Motor neuron (in vitro differentiated cells): ENCODE measurements at regions not wholly inside any gene's neighbourhood (a gene's known extent, or its start where the extent isn't known, plus 50 kb on each side); places are given as distances from the start of the nearest gene placed in this dataset.

Experiments
- ATAC-seq, 8 experiments: fragments of 200-7000 bp; cut with Tn5 transposase; replicated peaks in 6 of 8; 2 replicates each; pipeline ENCODE4 v1.8.0; 2021; ENCODE audit warnings: mild to moderate bottlenecking in 8 of 8, moderate library complexity in 8 of 8
- H3K27ac ChIP-seq, 2 donors: fragments of 250-450 bp; sonication (Bioruptor Pico); 2 replicates each; pipeline ENCODE4 v1.9.0; 2021; ENCODE audit warnings: antibody characterized with exemption in 2 of 2, mild to moderate bottlenecking in 2 of 2, moderate library complexity in 1 of 2
- H3K4me1 ChIP-seq, 2 donors: fragments of 250-450 bp; sonication (Bioruptor Pico); replicated peaks in 1 of 2; 2 replicates each; pipeline ENCODE4 v1.6.1; 2021; ENCODE audit warnings: antibody characterized with exemption in 2 of 2, mild to moderate bottlenecking in 2 of 2, moderate library complexity in 1 of 2
- H3K4me3 ChIP-seq, 5 donors: fragments of 250-450 bp; sonication (Bioruptor Pico); 2 replicates each; pipeline ENCODE4 v1.9.0; 2021; ENCODE audit warnings: antibody characterized with exemption in 5 of 5, mild to moderate bottlenecking in 5 of 5, moderate library complexity in 4 of 5
- WGBS, 10 experiments: fragments of 450-650 bp; shearing (Covaris generic); methylation state at CpG; one replicate each; pipeline ENCODE4 v1.0.0; 2022; 5-methylcytosine and 5-hydroxymethylcytosine counted together
- in situ Hi-C, 9 experiments: fragments of 400-800 bp; cut with MboI; loops; one replicate each; pipeline ENCODE4 v1.15.0; 2021; ENCODE audit warnings: low sequenced_read_pairs in 9 of 9, low pct_unique_long_range_greater_than_20kb in 2 of 9; ENCODE audit not compliant: unreplicated experiment in 9 of 9

DNA sequence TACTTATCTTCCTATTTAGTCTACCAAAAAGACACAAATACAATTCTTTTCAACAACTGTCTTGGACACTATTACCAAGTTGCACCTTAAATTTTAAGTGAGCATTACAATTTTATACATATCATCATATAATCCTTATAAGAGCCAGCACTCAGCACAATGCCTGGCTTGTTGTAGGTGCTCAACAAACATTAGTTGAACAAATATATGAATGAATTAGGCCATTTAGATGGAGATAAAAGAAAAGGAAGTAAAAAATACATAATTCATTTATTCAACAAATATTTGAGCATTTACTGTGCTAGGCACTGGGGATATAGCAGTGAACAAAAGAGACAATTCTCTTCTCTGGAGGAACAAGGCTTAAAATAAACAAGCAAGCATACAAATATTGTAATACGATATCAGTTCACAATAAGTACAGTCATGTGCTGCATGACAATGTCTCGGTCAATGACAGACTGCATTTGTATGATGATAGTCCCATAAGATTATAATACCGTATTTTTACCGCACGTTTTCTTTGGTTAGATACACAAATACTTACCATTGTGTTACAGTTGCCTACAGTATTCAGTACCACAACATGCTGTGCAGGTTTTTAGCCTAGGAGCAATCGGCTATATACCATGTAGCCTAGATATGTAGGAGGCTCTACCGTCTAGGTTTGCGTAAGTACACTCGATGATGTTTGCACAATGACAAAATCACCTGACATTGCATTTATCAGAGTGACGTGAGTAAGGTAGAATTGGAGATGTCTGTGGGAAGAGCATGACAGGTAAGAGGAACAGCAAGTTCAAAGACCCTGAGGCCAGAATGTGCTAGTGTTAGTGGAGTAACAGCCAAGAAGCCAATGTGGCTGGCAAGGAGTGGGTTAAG lies 86.4 kb upstream of the HS3ST2 start:
- ATAC-seq = peak in 1 of 8 experiments; percentile 16
- no peak overlapping the region for H3K27ac ChIP-seq
- no peak overlapping the region for H3K4me3 ChIP-seq
- 41 to 87% (median 68%) methylated on average over 1 to 10 of the region's 10 CpGs; no CpG with 5 or more reads in 2 of the 10 experiments for WGBS, 10 experiments
- in situ Hi-C loops = no loop called here
- H3K4me1 ChIP-seq = peaks cover 2 to 6% of the 10 kb centered on the region in 2 donors

GRCh38 chr16:22728167-22728836 lies 85.7 kb upstream of the HS3ST2 start:
- peaks cover 2 to 6% of the 10 kb centered on the region in 2 donors for H3K4me1 ChIP-seq
- no peak overlapping the region for H3K4me3 ChIP-seq
- ATAC-seq = peak in 2 of 8 experiments; percentile 36 to 45
- H3K27ac ChIP-seq = no peak overlapping the region
- 7 to 66% (median 47%) methylated on average over 2 to 4 of the region's 4 CpGs for WGBS, 10 experiments
- in situ Hi-C loops = no loop called here

DNA sequence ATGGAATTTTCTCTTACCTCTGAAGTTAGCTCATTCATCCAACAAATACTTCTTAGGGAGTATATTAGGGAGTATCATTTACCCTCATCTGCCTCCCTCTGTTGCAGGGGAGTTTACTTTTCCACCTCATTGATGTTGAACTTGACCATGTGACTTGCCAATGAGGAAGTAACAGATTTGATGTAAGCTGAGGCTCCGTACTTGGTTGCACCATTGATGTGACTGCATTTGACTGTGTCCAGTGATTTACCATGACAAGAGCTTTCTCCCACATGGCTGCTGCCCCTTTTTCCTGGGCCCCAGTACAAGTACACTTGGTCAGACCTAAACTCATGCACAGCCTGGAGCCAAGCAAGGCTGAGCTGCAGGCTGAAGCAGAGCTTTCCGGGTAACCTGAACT lies 81.6 kb upstream of the HS3ST2 start:
- WGBS, 10 experiments = 40 to 62% (median 60%) methylated on average over 1 to 2 of the region's 2 CpGs; no CpG with 5 or more reads in 5 of the 10 experiments
- peaks cover 5 to 12% of the 10 kb centered on the region in 2 donors for H3K4me1 ChIP-seq
- in situ Hi-C loops = no loop called here
- H3K4me3 ChIP-seq = no peak overlapping the region
- peak in 2 of 8 experiments; percentile 73 to 78 for ATAC-seq
- no peak overlapping the region for H3K27ac ChIP-seq

GRCh38 chr16:22732959-22733358 lies 81.0 kb upstream of the HS3ST2 start:
- Histone ChIP-seq H3K27ac (no peak overlapping the region), H3K4me3 (no peak overlapping the region), H3K4me1 (peaks cover 5 to 12% of the 10 kb centered on the region in 2 donors)
- no peak for ATAC-seq
- in situ Hi-C loops = no loop called here
- 18 to 100% (median 61%) methylated on average over 2 to 4 of the region's 4 CpGs; no CpG with 5 or more reads in 4 of the 10 experiments for WGBS, 10 experiments

DNA sequence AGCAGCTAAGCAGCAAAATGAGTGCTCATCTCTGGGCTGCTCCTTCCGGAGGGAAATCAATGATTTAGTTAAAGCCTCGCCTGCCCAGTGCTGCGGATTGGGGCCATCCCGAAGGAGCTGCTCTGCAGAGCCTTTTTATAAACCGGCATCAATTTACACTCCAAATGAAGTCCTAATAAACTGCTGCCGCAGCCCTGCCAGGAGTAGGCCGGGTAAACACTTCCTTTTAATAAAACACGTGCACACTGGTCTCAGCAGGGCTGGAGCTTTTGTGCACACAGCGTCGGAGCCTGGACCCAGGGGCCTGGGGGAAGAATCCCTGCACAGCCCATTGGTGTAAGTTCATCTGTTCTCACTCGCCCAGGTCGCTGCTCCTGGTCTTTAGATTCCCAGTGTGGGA lies 79.6 kb upstream of the HS3ST2 start:
- H3K4me3 ChIP-seq = no peak overlapping the region
- H3K27ac ChIP-seq = no peak overlapping the region
- peaks cover 3 to 6% of the 10 kb centered on the region in 2 donors for H3K4me1 ChIP-seq
- ATAC-seq = peak in 4 of 8 experiments; percentile 33 to 91 (median 70)
- WGBS, 10 experiments = 5 to 80% (median 55%) methylated on average over 4 to 8 of the region's 12 CpGs; no CpG with 5 or more reads in 6 of the 10 experiments
- in situ Hi-C loops = no loop called here

DNA sequence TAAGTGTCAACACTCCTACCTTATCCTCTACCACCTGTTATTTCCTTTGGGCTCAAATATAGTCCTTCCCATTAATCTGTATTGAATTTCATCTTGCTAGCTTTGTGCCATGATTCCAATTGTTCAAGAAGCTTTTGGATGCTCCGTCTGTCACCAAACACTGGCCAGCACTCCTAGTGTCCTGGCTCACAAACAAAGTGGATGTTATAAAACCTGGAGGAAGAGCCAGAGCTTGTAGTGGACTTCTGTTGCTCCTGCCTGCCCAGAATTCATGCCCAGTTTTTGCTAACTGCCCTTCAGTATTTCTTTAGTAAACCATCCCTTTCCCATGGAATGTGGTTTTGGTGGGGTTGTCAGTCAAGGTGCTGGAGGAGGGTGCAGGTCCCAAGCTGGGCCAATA lies 77.2 kb upstream of the HS3ST2 start:
- no peak overlapping the region for H3K27ac ChIP-seq
- WGBS, 10 experiments = 0 to 90% (median 63%) methylated on average over 1 of the region's 1 CpG; no CpG with 5 or more reads in 1 of the 10 experiments
- H3K4me1 ChIP-seq = peaks cover 3 to 6% of the 10 kb centered on the region in 2 donors
- in situ Hi-C loops = no loop called here
- no peak for ATAC-seq
- H3K4me3 ChIP-seq = no peak overlapping the region

GRCh38 chr16:22739077-22739476 lies 74.9 kb upstream of the HS3ST2 start:
- Histone ChIP-seq H3K4me3 (no peak overlapping the region), H3K4me1 (peaks cover 1 to 4% of the 10 kb centered on the region in 2 donors), H3K27ac (no peak overlapping the region)
- in situ Hi-C loops = no loop called here
- WGBS, 10 experiments = 0 to 86% (median 25%) methylated on average over 1 to 3 of the region's 3 CpGs; no CpG with 5 or more reads in 3 of the 10 experiments
- no peak for ATAC-seq

- ATAC-seq = no peak
- Histone ChIP-seq H3K4me1 (no peaks in the 10 kb centered on the region), H3K27ac (no peak overlapping the region), H3K4me3 (no peak overlapping the region)
- 7 to 88% (median 51%) methylated on average over 3 to 4 of the region's 4 CpGs; no CpG with 5 or more reads in 4 of the 10 experiments for WGBS, 10 experiments
- in situ Hi-C loops = no loop called here
Measured at GRCh38 chr16:22743401-22743800, 70.6 kb upstream of the HS3ST2 start.

DNA sequence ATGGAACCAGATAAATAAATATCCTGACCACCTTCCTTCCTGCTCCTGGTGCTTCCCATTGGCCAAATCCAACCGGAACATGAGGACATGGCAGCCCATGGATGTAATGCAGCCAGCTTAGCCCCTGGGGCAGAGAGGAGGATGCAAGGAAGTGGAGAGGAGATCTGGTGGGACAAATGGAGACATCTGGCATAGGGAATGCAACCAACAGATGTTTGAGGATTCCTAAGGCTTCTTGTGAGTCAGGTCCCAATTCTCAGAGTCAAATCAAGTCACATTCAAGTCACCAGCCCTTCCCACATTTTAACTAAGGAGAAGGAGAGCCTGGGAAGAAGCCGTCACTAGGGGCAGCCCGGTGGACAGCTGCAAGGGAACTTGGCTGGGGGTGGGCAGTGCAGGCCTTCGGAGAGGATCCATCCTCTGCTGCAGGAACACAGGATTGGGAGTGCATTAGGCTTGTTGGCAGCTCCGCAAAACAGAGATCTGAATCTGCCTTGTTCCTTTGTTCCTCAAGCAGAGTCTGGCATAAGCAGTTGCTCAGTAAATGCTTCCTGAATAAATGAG lies 62.8 kb upstream of the HS3ST2 start:
- in situ Hi-C loops = no loop called here
- ATAC-seq = no peak
- 21 to 100% (median 41%) methylated on average over 1 to 4 of the region's 5 CpGs; no CpG with 5 or more reads in 2 of the 10 experiments for WGBS, 10 experiments
- no peak overlapping the region for H3K27ac ChIP-seq
- H3K4me3 ChIP-seq = no peak overlapping the region
- no peaks in the 10 kb centered on the region for H3K4me1 ChIP-seq

GRCh38 chr16:22751685-22752084 lies 62.3 kb upstream of the HS3ST2 start:
- ATAC-seq = no peak
- in situ Hi-C loops = no loop called here
- WGBS, 10 experiments = 20 to 83% (median 40%) methylated on average over 1 of the region's 2 CpGs; no CpG with 5 or more reads in 7 of the 10 experiments
- H3K4me1 ChIP-seq = no peaks in the 10 kb centered on the region
- no peak overlapping the region for H3K4me3 ChIP-seq
- no peak overlapping the region for H3K27ac ChIP-seq

DNA sequence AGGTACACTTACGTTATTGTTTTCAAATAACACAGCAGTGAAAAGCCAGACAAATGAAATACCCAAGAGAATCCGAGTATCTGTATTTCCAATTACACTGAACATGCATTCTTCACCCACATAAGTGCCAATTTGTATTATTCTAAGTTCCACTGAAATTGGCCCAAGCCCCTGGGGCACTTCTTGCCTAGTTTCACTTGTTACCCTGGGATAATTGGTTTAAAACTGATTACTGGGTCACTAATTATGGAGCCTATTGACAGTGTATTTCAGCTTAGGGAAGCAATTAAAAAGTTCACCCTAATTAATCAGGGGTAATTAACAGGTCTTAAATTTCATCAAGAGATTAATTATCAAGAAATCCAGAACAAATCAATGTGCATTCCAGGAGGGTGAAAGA lies 60.5 kb upstream of the HS3ST2 start:
- no peak overlapping the region for H3K27ac ChIP-seq
- 6 to 80% (median 37%) methylated on average over 1 to 2 of the region's 2 CpGs; no CpG with 5 or more reads in 2 of the 10 experiments for WGBS, 10 experiments
- in situ Hi-C loops = no loop called here
- ATAC-seq = no peak
- no peak overlapping the region for H3K4me3 ChIP-seq
- H3K4me1 ChIP-seq = no peaks in the 10 kb centered on the region

DNA sequence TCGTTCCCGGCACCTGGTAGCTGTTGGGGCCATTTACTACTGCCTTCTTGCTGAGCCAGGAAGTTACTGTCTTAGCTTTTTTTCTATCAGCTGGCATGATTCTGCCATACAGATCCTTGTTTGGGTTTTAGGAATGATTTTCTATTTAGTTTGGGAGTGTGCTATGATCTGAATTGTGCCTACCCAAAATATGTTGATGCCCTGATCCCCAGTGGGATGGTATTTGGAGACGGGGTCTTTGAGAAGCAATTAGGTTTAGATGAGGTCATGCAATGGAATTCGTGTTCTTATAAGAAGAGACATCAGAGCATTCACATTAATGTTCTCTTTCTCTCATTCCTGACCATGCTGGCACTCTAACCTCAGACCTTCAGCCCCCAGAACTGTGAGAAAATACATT lies 59.4 kb upstream of the HS3ST2 start:
- WGBS, 10 experiments = 6 to 83% (median 58%) methylated on average over 1 to 4 of the region's 4 CpGs; no CpG with 5 or more reads in 2 of the 10 experiments
- no peak for ATAC-seq
- in situ Hi-C loops = no loop called here
- no peak overlapping the region for H3K27ac ChIP-seq
- H3K4me1 ChIP-seq = no peaks in the 10 kb centered on the region
- no peak overlapping the region for H3K4me3 ChIP-seq

GRCh38 chr16:22757202-22757601 lies 56.8 kb upstream of the HS3ST2 start:
- 0 to 56% (median 40%) methylated on average over 1 to 3 of the region's 3 CpGs; no CpG with 5 or more reads in 3 of the 10 experiments for WGBS, 10 experiments
- no peak overlapping the region for H3K27ac ChIP-seq
- in situ Hi-C loops = no loop called here

More at GRCh38 chr16:22757202-22757601, 56.8 kb upstream of the HS3ST2 start:
- H3K4me3 ChIP-seq = no peak overlapping the region
- no peak for ATAC-seq
- no peaks in the 10 kb centered on the region for H3K4me1 ChIP-seq
